ENCODE measurements at regions not wholly inside any gene's neighbourhood (a gene's known extent, or its start where the extent isn't known, plus 50 kb on each side); places are given as distances from the start of the nearest gene placed in this dataset.

DNA sequence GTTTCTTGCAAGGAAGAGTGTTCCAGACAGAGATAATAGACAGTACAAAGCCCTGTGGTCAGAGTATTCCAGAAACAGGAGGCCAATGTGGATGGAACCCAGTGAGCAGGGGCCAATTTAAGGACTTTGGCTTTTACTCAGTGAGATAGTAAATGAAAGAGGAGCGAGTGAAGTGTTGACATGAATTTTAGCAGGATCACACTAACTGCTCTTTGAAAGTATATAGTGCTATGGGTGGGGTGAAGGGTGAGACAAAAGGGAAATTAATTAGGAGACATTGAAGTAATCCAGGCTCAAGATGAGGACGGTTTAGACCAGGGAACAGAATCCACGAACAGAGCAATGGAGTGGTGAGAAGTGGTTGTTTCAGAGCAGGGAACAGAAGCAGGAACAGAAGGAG is 62.2 kb upstream of the TES start:
- DNase-seq = no peak

- DNase-seq = no peak
Measured at GRCh38 chr7:116148626-116149025, 61.7 kb upstream of the TES start.

DNA sequence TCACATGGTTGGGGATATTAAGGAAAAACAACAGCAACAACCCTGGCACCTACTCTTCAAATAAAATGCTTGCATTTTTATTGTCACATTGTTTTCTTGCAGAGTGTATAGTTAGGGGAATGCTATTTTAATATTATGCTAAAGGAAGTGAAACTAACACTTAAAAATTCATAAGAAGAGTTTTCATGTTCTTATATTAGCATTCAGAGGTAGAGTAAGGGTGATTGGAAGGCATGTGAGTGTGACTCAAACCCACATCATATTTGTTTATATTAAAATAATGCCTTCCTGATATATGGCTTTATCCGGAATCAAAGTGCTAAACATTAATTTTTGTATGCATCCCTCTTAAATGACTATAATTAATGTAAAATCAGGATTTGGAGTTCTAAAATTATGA is 59.8 kb upstream of the TES start:
- DNase-seq = peak; percentile 59

- DNase-seq = no peak
Measured at GRCh38 chr7:116152276-116152675, 58.1 kb upstream of the TES start.

DNA sequence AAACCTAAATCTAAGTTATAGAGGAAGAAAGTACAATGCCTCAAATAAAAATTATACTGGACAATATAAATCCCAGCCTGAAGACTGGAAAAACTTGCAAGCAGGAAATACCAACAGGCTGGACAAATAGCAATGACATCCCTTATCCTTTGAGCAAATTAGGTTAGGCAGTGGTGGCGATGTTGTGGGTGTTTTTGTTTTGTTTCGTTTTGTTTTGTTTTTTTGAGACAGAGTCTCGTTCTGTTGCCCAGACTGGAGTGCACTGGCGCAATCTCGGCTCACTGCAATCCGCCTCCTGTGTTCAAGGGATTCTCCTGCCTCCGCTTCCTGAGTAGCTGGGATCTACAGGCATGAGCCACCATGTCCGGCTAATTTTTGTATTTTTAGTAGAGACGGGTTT is 57.3 kb upstream of the TES start:
- no peak for DNase-seq

- DNase-seq = peak; percentile 55
Measured at GRCh38 chr7:116159711-116160110, 50.6 kb upstream of the TES start.
